ENCODE measurements at regions not wholly inside any gene's neighbourhood (a gene's known extent, or its start where the extent isn't known, plus 50 kb on each side); places are given as distances from the start of the nearest gene placed in this dataset.

DNA sequence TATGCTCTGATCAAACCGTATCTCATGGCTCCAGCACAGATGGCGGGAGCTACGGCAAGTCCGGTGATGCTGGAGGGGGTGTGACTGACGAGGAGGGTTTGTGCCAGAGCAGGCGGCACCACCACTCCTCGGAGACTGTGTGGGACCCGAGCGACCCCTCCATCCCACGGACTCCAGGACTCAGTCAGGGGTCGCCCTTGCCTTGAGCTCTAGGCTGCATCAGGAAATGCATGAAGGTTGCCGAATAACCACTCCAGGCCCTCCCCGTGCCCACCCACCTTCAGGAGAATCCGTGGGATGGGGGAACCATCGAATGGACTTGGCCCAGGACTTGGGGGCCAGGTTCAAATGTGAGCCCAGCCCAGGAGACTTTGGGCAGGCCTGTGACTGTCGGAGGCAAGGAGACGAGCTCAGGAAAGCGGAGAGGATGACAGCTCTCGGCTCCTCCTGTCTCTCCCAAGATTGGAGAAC lies 60.2 kb upstream of the ZNF469 start:
- TF ChIP-seq, protein P1, sequence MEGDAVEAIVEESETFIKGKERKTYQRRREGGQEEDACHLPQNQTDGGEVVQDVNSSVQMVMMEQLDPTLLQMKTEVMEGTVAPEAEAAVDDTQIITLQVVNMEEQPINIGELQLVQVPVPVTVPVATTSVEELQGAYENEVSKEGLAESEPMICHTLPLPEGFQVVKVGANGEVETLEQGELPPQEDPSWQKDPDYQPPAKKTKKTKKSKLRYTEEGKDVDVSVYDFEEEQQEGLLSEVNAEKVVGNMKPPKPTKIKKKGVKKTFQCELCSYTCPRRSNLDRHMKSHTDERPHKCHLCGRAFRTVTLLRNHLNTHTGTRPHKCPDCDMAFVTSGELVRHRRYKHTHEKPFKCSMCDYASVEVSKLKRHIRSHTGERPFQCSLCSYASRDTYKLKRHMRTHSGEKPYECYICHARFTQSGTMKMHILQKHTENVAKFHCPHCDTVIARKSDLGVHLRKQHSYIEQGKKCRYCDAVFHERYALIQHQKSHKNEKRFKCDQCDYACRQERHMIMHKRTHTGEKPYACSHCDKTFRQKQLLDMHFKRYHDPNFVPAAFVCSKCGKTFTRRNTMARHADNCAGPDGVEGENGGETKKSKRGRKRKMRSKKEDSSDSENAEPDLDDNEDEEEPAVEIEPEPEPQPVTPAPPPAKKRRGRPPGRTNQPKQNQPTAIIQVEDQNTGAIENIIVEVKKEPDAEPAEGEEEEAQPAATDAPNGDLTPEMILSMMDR (IDR thresholded peaks at IDR 0.05; ENCODE audit: low read depth, low read length) = no peak

DNA sequence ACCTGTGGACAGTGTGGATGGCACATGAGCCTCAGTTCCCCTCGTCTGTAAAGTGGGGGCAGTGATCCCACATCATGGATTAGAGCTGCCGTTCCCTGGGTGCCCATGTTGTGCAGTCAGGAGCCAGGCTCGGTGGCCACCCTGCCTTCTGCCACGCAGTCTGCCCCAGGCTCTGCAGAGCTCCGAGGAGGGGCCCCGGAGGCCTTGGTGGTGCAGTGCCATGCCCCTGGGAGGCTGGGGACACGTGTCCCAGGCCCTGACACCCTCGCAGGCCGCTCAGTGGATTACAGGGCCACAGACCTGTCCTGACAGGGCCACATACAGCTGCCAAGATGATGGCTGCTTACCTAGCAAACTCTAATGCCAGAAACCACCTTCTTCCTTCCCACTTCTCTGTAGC lies 59.7 kb upstream of the ZNF469 start:
- no peak for DNase-seq (ENCODE audit: extremely low read depth, low read depth)
- TF ChIP-seq, protein P1 (IDR thresholded peaks at IDR 0.05; ENCODE audit: low read depth, low read length) = no peak

More for the DNA sequence above, 60.2 kb upstream of the ZNF469 start:
- no peak for DNase-seq (ENCODE audit: extremely low read depth, low read depth)

GRCh38 chr16:88323546-88324330 lies 59.0 kb upstream of the ZNF469 start:
- TF ChIP-seq, protein P1 (IDR thresholded peaks at IDR 0.05; ENCODE audit: low read depth, low read length) = no peak
- no peak for DNase-seq (ENCODE audit: extremely low read depth, low read depth)

GRCh38 chr16:88325087-88325750 lies 57.5 kb upstream of the ZNF469 start:
- TF ChIP-seq, protein P1 (IDR thresholded peaks at IDR 0.05; ENCODE audit: low read depth, low read length) = no peak
- DNase-seq (ENCODE audit: extremely low read depth, low read depth) = no peak

- DNase-seq (ENCODE audit: extremely low read depth, low read depth) = no peak
Measured at GRCh38 chr16:88325976-88326375, 56.8 kb upstream of the ZNF469 start.

DNA sequence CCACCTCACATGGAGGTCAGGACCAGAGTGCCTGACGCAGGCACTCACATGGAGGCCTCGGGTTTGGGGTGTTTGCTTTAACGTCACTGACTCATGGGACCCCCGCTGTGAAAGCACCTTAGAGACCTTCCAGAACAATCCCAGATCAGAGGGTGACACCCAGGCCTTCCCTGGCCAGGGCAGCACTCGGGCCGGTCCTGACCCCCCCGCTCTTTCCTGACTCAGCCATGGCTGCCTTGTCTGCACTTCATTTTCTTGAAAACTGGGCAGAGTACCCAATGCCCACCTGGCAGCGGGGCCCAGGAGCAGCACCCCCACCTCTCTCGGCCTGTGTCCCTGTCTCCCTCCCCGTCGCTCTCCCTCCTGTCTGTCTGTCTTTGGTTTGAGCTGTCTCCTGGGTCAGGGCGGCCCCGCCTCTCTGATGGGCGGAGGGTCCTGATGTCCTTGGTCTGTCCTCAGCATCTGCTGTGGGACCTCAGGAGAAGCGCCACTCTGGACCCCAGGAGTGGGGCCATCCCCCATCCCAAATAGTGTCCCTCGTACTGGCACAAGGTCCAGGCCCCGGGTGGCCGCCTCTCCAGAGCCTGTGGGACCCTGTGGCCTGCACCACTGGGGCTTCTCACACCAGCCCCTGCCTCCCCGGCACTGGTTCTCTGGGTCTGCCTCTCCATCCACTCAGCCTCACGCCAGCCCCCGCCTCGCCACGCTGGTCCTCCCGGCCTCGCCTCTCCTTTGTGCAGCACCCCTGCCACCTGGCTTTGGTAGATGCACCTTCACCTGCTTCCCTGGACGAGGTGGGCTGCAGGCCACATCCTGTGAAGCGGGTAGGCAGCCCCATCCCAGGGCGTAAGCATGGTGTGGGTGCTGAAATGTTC lies 55.9 kb upstream of the ZNF469 start:
- DNase-seq (ENCODE audit: extremely low read depth, low read depth) = no peak

More at GRCh38 chr16:88325976-88326375, 56.8 kb upstream of the ZNF469 start:
- TF ChIP-seq, protein P1 (IDR thresholded peaks at IDR 0.05; ENCODE audit: low read depth, low read length) = no peak

More for the DNA sequence above, 55.9 kb upstream of the ZNF469 start:
- TF ChIP-seq, protein P1 (IDR thresholded peaks at IDR 0.05; ENCODE audit: low read depth, low read length) = no peak
